Suprapubic skin (tissue), 4 donors: ENCODE measurements at regions not wholly inside any gene's neighbourhood (a gene's known extent, or its start where the extent isn't known, plus 50 kb on each side); places are given as distances from the start of the nearest gene placed in this dataset.

Source experiments
- DNase-seq, 2 donors: peaks; one replicate each; pipeline ENCODE4 v3.0.0-alpha.2; 2019; ENCODE audit warnings: low spot score in 2 of 2
- H3K27ac ChIP-seq: fragments of 200-600 bp; sonication (generic); one replicate; pipeline ENCODE4 v1.5.1; 2019
- H3K27me3 ChIP-seq: fragments of 200-600 bp; sonication (generic); one replicate; pipeline ENCODE4 v1.5.1; 2019
- H3K36me3 ChIP-seq: fragments of 200-600 bp; sonication (generic); one replicate; pipeline ENCODE4 v1.5.1; 2019
- H3K4me1 ChIP-seq: fragments of 200-600 bp; sonication (generic); one replicate; pipeline ENCODE4 v1.5.1; 2019
- H3K4me3 ChIP-seq: fragments of 200-600 bp; sonication (generic); one replicate; pipeline ENCODE4 v1.5.1; 2019; ENCODE audit warnings: mild to moderate bottlenecking
- H3K9me3 ChIP-seq: fragments of 200-600 bp; sonication (generic); one replicate; pipeline ENCODE4 v1.5.1; 2019
- CTCF ChIP-seq, 2 donors: fragments of 200-600 bp in 1 of 2; fragments of 450-650 bp in 1 of 2; sonication (generic) in 1 of 2; IDR thresholded peaks; one replicate each; pipeline ENCODE4 v1.5.1; 2016 to 2019; ENCODE audit warnings: antibody characterized with exemption in 2 of 2, mild to moderate bottlenecking in 1 of 2, moderate library complexity in 1 of 2
- EP300 ChIP-seq: sonication (generic); formaldehyde crosslinking; IDR thresholded peaks from one replicate; pipeline ENCODE4 v1.6.1; 2017; ENCODE audit warnings: antibody characterized with exemption
- POLR2A ChIP-seq, 2 donors: fragments of 450-650 bp; IDR thresholded peaks; one replicate each; pipeline ENCODE4 v1.6.1; 2017; ENCODE audit warnings: antibody characterized with exemption in 2 of 2, mild to moderate bottlenecking in 2 of 2, moderate library complexity in 2 of 2
- POLR2AphosphoS5 ChIP-seq, 3 donors: sonication (generic); formaldehyde crosslinking; IDR thresholded peaks; one replicate each; pipeline ENCODE4 v1.6.1; 2017; ENCODE audit warnings: antibody characterized with exemption in 3 of 3
- WGBS: methylation state at CpG from one replicate; pipeline ENCODE4 v1.1.5; 2018; 5-methylcytosine and 5-hydroxymethylcytosine counted together

- no peak for TF ChIP-seq POLR2AphosphoS5 (IDR thresholded peaks at IDR 0.05)
- TF ChIP-seq EP300: no peak
- H3K27ac ChIP-seq: no peak overlapping the region
- DNase-seq: no peak
- no peaks in the 10 kb centered on the region for H3K9me3 ChIP-seq
- H3K4me3 ChIP-seq: no peak overlapping the region
- WGBS: 86% methylated on average over 2 of the region's 2 CpGs
- no peaks in the 10 kb centered on the region for H3K27me3 ChIP-seq
- H3K4me1 ChIP-seq: no peaks in the 10 kb centered on the region
- H3K36me3 ChIP-seq: no peaks in the 10 kb centered on the region
These were observed 60.9 kb upstream of the ETS2 start for GRCh38 chr21:38744861-38745260.

- no peaks in the 10 kb centered on the region for H3K9me3 ChIP-seq
- peaks cover 11% of the 10 kb centered on the region for H3K4me1 ChIP-seq
- H3K27me3 ChIP-seq: no peaks in the 10 kb centered on the region
- no peak overlapping the region for H3K27ac ChIP-seq
- no peak overlapping the region for H3K4me3 ChIP-seq
- TF ChIP-seq POLR2AphosphoS5 (IDR thresholded peaks at IDR 0.05) (no peak), EP300 (no peak), POLR2A (IDR thresholded peaks at IDR 0.05) (no peak)
- H3K36me3 ChIP-seq: no peaks in the 10 kb centered on the region
- WGBS: 75% methylated on average over 4 of the region's 4 CpGs
- no peak for DNase-seq
These were observed 57.9 kb upstream of the ETS2 start for GRCh38 chr21:38747810-38748209.

- DNase-seq: peak in 1 of 2 donors; percentile 71
- TF ChIP-seq POLR2AphosphoS5 (IDR thresholded peaks at IDR 0.05): no peak
- TF ChIP-seq EP300: no peak
- TF ChIP-seq POLR2A (IDR thresholded peaks at IDR 0.05): no peak
- TF ChIP-seq CTCF (IDR thresholded peaks at IDR 0.05): no peak
- Histone ChIP-seq H3K9me3 (no peaks in the 10 kb centered on the region), H3K27me3 (no peaks in the 10 kb centered on the region), H3K27ac (peak overlapping the region; percentile 83), H3K4me3 (no peak overlapping the region), H3K36me3 (no peaks in the 10 kb centered on the region), H3K4me1 (peaks cover 43% of the 10 kb centered on the region)
- WGBS: 92% methylated on average over 27 of the region's 27 CpGs
These were observed 54.2 kb upstream of the ETS2 start for GRCh38 chr21:38751379-38752050.

GRCh38 chr21:38752051-38752505 lies 53.7 kb upstream of the ETS2 start:
- Histone ChIP-seq H3K4me3 (no peak overlapping the region), H3K36me3 (no peaks in the 10 kb centered on the region), H3K9me3 (no peaks in the 10 kb centered on the region), H3K27me3 (no peaks in the 10 kb centered on the region), H3K27ac (peak overlapping the region; percentile 83), H3K4me1 (peaks cover 46% of the 10 kb centered on the region)
- TF ChIP-seq EP300 (no peak), POLR2A (IDR thresholded peaks at IDR 0.05) (no peak), CTCF (IDR thresholded peaks at IDR 0.05) (no peak), POLR2AphosphoS5 (IDR thresholded peaks at IDR 0.05) (no peak)
- 84% methylated on average over 11 of the region's 11 CpGs for WGBS
- DNase-seq: no peak

- no peaks in the 10 kb centered on the region for H3K27me3 ChIP-seq
- H3K9me3 ChIP-seq: no peaks in the 10 kb centered on the region
- no peaks in the 10 kb centered on the region for H3K36me3 ChIP-seq
- no peak for DNase-seq
- no peak overlapping the region for H3K4me3 ChIP-seq
- 58% methylated on average over 3 of the region's 3 CpGs for WGBS
- peaks cover 46% of the 10 kb centered on the region for H3K4me1 ChIP-seq
- TF ChIP-seq POLR2A (IDR thresholded peaks at IDR 0.05) (no peak), POLR2AphosphoS5 (IDR thresholded peaks at IDR 0.05) (no peak), EP300 (no peak)
- peak overlapping the region; percentile 83 for H3K27ac ChIP-seq
These were observed 52.6 kb upstream of the ETS2 start for GRCh38 chr21:38753114-38753513.

GRCh38 chr21:38753557-38753971 lies 52.2 kb upstream of the ETS2 start:
- no peak for DNase-seq
- H3K27me3 ChIP-seq: no peaks in the 10 kb centered on the region
- TF ChIP-seq POLR2A (IDR thresholded peaks at IDR 0.05) (no peak), EP300 (peak; percentile 63), CTCF (IDR thresholded peaks at IDR 0.05) (no peak), POLR2AphosphoS5 (IDR thresholded peaks at IDR 0.05) (peak in 1 of 3 donors; percentile 57)
- H3K4me3 ChIP-seq: no peak overlapping the region
- H3K4me1 ChIP-seq: peaks cover 48% of the 10 kb centered on the region
- no peaks in the 10 kb centered on the region for H3K36me3 ChIP-seq
- WGBS: 29% methylated on average over 4 of the region's 4 CpGs
- peak overlapping the region; percentile 83 for H3K27ac ChIP-seq
- H3K9me3 ChIP-seq: no peaks in the 10 kb centered on the region
